ENCODE measurements at regions not wholly inside any gene's neighbourhood (a gene's known extent, or its start where the extent isn't known, plus 50 kb on each side); places are given as distances from the start of the nearest gene placed in this dataset.
"Not testable (repeated sequence)": the region's sequence is repeated elsewhere in the genome, so short reads cannot be mapped to it uniquely, and the experiment has no call there.

- Mint-ChIP-seq H3K9me3 (ENCODE audit: low read depth) (peaks cover 14% of the 10 kb centered on the region), H3K27me3 (ENCODE audit: low read depth) (no peaks in the 10 kb centered on the region), H3K36me3 (ENCODE audit: low read depth) (peaks cover 3% of the 10 kb centered on the region), H3K27ac (ENCODE audit: unreplicated experiment) (no peak overlapping the region), H3K4me3 (ENCODE audit: unreplicated experiment) (no peak overlapping the region), H3K4me1 (ENCODE audit: low read depth) (no peaks in the 10 kb centered on the region)
- TF ChIP-seq, protein P1, sequence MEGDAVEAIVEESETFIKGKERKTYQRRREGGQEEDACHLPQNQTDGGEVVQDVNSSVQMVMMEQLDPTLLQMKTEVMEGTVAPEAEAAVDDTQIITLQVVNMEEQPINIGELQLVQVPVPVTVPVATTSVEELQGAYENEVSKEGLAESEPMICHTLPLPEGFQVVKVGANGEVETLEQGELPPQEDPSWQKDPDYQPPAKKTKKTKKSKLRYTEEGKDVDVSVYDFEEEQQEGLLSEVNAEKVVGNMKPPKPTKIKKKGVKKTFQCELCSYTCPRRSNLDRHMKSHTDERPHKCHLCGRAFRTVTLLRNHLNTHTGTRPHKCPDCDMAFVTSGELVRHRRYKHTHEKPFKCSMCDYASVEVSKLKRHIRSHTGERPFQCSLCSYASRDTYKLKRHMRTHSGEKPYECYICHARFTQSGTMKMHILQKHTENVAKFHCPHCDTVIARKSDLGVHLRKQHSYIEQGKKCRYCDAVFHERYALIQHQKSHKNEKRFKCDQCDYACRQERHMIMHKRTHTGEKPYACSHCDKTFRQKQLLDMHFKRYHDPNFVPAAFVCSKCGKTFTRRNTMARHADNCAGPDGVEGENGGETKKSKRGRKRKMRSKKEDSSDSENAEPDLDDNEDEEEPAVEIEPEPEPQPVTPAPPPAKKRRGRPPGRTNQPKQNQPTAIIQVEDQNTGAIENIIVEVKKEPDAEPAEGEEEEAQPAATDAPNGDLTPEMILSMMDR (IDR thresholded peaks at IDR 0.05), result no peak
- no peak for DNase-seq (ENCODE audit: low spot score)
Observed at GRCh38 chr5:98330871-98331270, 442.6 kb upstream of the RGMB start.

DNA sequence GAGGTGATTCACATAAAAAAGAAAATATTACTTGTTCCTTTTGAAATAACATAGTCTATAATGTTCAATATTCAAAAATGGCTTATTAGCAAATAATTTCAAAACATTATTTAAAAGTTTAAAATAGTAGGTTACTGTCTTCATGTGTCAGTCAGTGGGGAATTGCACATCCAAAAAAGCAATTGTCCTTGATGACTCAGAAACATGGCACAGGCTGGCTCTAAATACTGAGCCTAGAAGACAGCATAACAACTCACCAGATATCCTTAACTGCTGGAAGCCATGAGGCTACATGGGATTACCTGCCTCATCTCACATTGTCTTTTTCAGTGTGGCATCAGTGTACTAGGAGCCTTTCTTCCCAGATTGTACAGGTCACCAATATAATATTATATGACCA is 439.5 kb upstream of the RGMB start:
- H3K27me3 Mint-ChIP-seq (ENCODE audit: low read depth), result no peaks in the 10 kb centered on the region
- H3K4me1 Mint-ChIP-seq (ENCODE audit: low read depth), result no peaks in the 10 kb centered on the region
- peaks cover 3% of the 10 kb centered on the region for H3K36me3 Mint-ChIP-seq (ENCODE audit: low read depth)
- H3K4me3 Mint-ChIP-seq (ENCODE audit: unreplicated experiment), result no peak overlapping the region
- no peak overlapping the region for H3K27ac Mint-ChIP-seq (ENCODE audit: unreplicated experiment)
- no peak for DNase-seq (ENCODE audit: low spot score)
- H3K9me3 Mint-ChIP-seq (ENCODE audit: low read depth), result peaks cover 10% of the 10 kb centered on the region
- TF ChIP-seq, protein P1 (IDR thresholded peaks at IDR 0.05), result no peak

DNA sequence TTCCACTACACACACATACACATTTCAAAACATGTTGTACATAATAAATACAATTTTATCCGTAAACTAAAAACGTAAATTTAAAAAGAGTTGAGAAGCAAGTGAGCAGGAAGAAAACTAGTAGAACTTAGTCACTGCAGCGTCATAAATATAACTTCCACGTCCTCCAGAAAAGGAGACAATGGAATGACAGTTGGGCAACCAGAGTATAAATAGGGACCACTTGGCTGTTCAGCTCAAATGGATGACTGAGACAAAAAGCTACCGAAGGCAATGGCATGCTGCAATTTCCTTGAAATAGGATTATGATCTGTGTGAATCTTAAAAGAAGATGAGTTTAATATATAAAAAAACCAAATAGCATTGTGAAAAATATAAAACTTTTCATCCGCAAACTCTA is 438.5 kb upstream of the RGMB start:
- Mint-ChIP-seq H3K9me3 (ENCODE audit: low read depth) (peaks cover 10% of the 10 kb centered on the region), H3K4me1 (ENCODE audit: low read depth) (no peaks in the 10 kb centered on the region)
- DNase-seq (ENCODE audit: low spot score), result no peak

DNA sequence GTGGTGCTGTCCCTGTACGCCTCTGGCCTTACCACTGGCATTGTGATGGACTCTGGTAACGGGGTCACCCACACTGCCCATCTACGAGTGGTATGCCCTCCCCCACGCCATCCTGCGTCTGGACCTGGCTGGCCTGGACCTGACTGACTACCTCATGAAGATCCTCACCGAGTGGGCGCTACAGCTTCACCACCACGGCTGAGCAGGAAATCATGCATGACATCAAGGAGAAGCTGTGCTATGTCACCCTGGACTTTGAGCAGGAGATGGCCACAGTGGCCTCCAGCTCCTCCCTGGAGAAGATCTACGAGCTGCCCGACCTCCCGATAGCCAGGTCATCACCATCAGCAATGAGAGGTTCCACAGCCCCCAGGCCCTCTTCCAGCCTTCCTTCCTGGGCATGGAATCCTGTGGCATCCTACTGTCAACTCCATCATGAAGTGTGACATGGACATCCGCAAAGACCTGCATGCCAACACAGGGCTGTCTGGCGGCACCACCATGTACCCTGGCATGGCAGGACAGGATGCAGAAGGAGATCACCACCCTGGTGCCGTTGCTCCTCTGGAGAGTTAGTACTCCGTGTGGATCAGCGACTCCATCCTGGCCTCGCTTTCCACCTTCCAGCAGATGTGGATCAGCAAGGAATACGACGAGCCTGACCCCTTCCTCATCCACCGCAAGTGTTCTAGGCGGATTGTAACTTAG is 434.2 kb upstream of the RGMB start:
- no peak for DNase-seq (ENCODE audit: low spot score)
- Mint-ChIP-seq H3K4me3 (ENCODE audit: unreplicated experiment) (no peak overlapping the region), H3K27ac (ENCODE audit: unreplicated experiment) (no peak overlapping the region), H3K4me1 (ENCODE audit: low read depth) (peaks cover 15% of the 10 kb centered on the region), H3K9me3 (ENCODE audit: low read depth) (peaks cover 6% of the 10 kb centered on the region), H3K27me3 (ENCODE audit: low read depth) (no peaks in the 10 kb centered on the region), H3K36me3 (ENCODE audit: low read depth) (no peaks in the 10 kb centered on the region)
- TF ChIP-seq, protein P1 (IDR thresholded peaks at IDR 0.05), result no peak

More for the DNA sequence above, 438.5 kb upstream of the RGMB start:
- TF ChIP-seq, protein P1 (IDR thresholded peaks at IDR 0.05), result no peak
- Mint-ChIP-seq H3K4me3 (ENCODE audit: unreplicated experiment) (no peak overlapping the region), H3K27me3 (ENCODE audit: low read depth) (no peaks in the 10 kb centered on the region), H3K36me3 (ENCODE audit: low read depth) (peaks cover 3% of the 10 kb centered on the region), H3K27ac (ENCODE audit: unreplicated experiment) (no peak overlapping the region)

GRCh38 chr5:98341038-98342032 is 432.1 kb upstream of the RGMB start:
- Mint-ChIP-seq H3K4me3 (ENCODE audit: unreplicated experiment) (no peak overlapping the region), H3K27me3 (ENCODE audit: low read depth) (no peaks in the 10 kb centered on the region)

GRCh38 chr5:98342958-98343660 is 430.4 kb upstream of the RGMB start:
- peaks cover 15% of the 10 kb centered on the region for H3K4me1 Mint-ChIP-seq (ENCODE audit: low read depth)
- H3K36me3 Mint-ChIP-seq (ENCODE audit: low read depth); DNase-seq (ENCODE audit: low spot score); H3K27me3 Mint-ChIP-seq (ENCODE audit: low read depth); H3K27ac Mint-ChIP-seq (ENCODE audit: unreplicated experiment); H3K4me3 Mint-ChIP-seq (ENCODE audit: unreplicated experiment): not testable (repeated sequence)
- H3K9me3 Mint-ChIP-seq (ENCODE audit: low read depth), result peaks cover 18% of the 10 kb centered on the region

More at GRCh38 chr5:98341038-98342032, 432.1 kb upstream of the RGMB start:
- TF ChIP-seq, protein P1 (IDR thresholded peaks at IDR 0.05), result no peak
- Mint-ChIP-seq H3K4me1 (ENCODE audit: low read depth) (peaks cover 15% of the 10 kb centered on the region), H3K36me3 (ENCODE audit: low read depth) (no peaks in the 10 kb centered on the region), H3K9me3 (ENCODE audit: low read depth) (peaks cover 11% of the 10 kb centered on the region), H3K27ac (ENCODE audit: unreplicated experiment) (no peak overlapping the region)
- DNase-seq (ENCODE audit: low spot score), result no peak

All from chondrocyte (in vitro differentiated cells).